ENCODE measurements at regions not wholly inside any gene's neighbourhood (a gene's known extent, or its start where the extent isn't known, plus 50 kb on each side); places are given as distances from the start of the nearest gene placed in this dataset.
A peak's percentile ranks its signal among the peaks of the same experiment; 100 is the strongest.

DNA sequence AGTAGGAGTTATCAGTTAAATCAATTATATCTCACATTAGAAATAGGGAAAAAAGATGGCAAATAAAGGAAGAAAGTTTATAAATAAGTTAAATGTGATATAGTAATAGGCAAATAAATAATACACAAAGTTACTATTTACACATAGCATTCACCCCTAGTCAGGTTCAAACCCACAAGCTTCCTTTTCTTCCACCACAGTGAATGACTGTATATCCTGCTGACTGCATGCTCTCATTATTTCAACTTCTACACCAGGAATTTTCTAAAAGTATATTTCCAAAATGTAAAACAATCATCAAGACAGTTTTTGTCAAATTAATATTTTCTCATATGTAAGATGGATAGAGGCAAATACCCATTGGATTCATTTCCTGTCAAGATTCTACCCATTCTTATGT, 548.6 kb upstream of the SLITRK5 start:
- TF ChIP-seq, protein P1, sequence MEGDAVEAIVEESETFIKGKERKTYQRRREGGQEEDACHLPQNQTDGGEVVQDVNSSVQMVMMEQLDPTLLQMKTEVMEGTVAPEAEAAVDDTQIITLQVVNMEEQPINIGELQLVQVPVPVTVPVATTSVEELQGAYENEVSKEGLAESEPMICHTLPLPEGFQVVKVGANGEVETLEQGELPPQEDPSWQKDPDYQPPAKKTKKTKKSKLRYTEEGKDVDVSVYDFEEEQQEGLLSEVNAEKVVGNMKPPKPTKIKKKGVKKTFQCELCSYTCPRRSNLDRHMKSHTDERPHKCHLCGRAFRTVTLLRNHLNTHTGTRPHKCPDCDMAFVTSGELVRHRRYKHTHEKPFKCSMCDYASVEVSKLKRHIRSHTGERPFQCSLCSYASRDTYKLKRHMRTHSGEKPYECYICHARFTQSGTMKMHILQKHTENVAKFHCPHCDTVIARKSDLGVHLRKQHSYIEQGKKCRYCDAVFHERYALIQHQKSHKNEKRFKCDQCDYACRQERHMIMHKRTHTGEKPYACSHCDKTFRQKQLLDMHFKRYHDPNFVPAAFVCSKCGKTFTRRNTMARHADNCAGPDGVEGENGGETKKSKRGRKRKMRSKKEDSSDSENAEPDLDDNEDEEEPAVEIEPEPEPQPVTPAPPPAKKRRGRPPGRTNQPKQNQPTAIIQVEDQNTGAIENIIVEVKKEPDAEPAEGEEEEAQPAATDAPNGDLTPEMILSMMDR (IDR thresholded peaks at IDR 0.05; ENCODE audit: insufficient read depth, low read length), result no peak
- no peak overlapping the region for H3K4me3 ChIP-seq (ENCODE audit: low read depth, low read length)
- DNase-seq (ENCODE audit: low read depth), result peak; percentile 15

- TF ChIP-seq, protein P1 (IDR thresholded peaks at IDR 0.05; ENCODE audit: insufficient read depth, low read length), result no peak
- H3K4me3 ChIP-seq (ENCODE audit: low read depth, low read length), result no peak overlapping the region
- DNase-seq (ENCODE audit: low read depth), result peak; percentile 97
These were observed 547.0 kb upstream of the SLITRK5 start for GRCh38 chr13:87123987-87124784.

DNA sequence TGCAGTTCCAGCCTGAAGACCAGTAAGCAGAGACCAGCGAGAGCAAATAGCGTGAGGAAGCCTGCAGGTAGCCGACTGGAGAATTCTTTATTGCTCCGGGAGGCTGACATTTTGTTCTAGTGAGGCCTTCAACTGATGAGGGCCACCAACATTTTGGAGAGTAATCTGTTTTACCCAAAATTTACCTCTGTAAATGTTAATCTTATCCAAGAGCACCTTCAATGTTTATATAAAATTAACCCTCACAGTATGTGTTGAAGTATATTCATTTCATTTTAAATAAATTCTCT, 546.4 kb upstream of the SLITRK5 start:
- H3K4me3 ChIP-seq (ENCODE audit: low read depth, low read length), result no peak overlapping the region
- DNase-seq (ENCODE audit: low read depth), result no peak

GRCh38 chr13:87128036-87128435, 543.1 kb upstream of the SLITRK5 start:
- H3K4me3 ChIP-seq (ENCODE audit: low read depth, low read length), result no peak overlapping the region
- peak; percentile 61 for DNase-seq (ENCODE audit: low read depth)
- TF ChIP-seq, protein P1 (IDR thresholded peaks at IDR 0.05; ENCODE audit: insufficient read depth, low read length), result no peak

More for the DNA sequence above, 546.4 kb upstream of the SLITRK5 start:
- TF ChIP-seq, protein P1 (IDR thresholded peaks at IDR 0.05; ENCODE audit: insufficient read depth, low read length), result no peak

DNA sequence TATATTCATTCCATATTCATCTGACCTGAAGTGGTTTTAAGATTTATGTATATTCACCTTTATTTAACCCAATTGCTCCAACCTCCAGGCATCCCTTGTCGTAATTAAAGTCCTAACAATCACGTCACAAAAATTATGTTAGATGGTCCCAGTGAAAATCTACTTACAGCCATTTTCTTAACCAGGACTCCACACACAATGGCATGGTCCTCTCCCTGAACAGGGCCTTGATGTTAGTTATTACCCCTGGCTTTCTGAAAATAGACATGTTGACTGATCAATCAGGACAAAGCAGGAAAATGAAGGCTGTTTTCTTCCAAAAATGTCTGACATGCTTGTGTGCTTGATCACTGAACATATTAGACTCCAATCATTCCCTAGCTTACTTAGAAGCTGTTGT, 542.7 kb upstream of the SLITRK5 start:
- no peak for DNase-seq (ENCODE audit: low read depth)
- TF ChIP-seq, protein P1 (IDR thresholded peaks at IDR 0.05; ENCODE audit: insufficient read depth, low read length), result no peak

DNA sequence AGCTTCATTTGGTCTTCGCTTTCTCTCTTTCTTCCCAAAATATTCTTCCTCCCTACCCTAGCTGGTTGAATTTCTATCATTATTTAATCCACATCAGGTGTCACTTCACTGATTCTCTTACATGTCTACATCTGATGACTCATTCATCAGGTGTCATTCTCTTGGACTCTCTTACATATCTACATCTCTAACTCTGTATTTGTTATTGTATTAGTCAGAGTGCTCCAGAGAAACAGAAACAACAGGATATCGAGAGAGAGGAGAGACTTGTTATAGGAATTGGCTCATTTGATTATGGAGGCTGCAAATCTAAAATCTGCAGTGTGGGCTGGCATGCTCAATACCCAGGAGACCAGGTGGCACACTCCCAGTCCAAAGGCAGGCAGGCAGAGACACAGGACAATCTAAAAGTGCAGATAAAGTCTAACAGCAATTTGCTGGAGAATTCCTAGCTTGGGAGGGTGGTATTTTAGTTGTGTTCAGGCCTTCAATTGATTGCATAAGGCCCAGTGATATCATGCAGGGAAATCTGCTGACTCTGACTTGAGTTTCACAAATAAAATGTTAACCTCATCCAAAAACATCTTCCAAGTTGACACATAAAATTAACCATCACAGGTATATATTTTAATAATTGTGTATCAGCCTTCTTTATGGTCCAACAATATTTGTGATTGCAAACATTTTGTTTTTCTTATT, 541.4 kb upstream of the SLITRK5 start:
- peak; percentile 58 for DNase-seq (ENCODE audit: low read depth)
- TF ChIP-seq, protein P1 (IDR thresholded peaks at IDR 0.05; ENCODE audit: insufficient read depth, low read length), result no peak
- no peak overlapping the region for H3K4me3 ChIP-seq (ENCODE audit: low read depth, low read length)

More for the DNA sequence above, 542.7 kb upstream of the SLITRK5 start:
- no peak overlapping the region for H3K4me3 ChIP-seq (ENCODE audit: low read depth, low read length)
